Colonic mucosa (tissue), 4 donors: ENCODE measurements at regions not wholly inside any gene's neighbourhood (a gene's known extent, or its start where the extent isn't known, plus 50 kb on each side); places are given as distances from the start of the nearest gene placed in this dataset.
A peak's percentile ranks its signal among the peaks of the same experiment; 100 is the strongest.

Experiments
- DNase-seq: peaks from one replicate; pipeline ENCODE4 v3.0.0-alpha.2; 2020
- H3K27ac ChIP-seq: fragments of 200-600 bp; one replicate; pipeline ENCODE4 v1.8.0; 2021
- H3K27me3 ChIP-seq: fragments of 200-600 bp; one replicate; pipeline ENCODE4 v1.8.0; 2021
- H3K36me3 ChIP-seq: fragments of 200-600 bp; one replicate; pipeline ENCODE4 v1.8.0; 2021
- H3K4me1 ChIP-seq: fragments of 200-600 bp; one replicate; pipeline ENCODE4 v1.8.0; 2021; ENCODE audit warnings: mild to moderate bottlenecking
- H3K4me3 ChIP-seq: fragments of 200-600 bp; one replicate; pipeline ENCODE4 v1.8.0; 2021
- H3K9ac ChIP-seq, 2 donors: one replicate each; pipeline ENCODE4 v1.7.0; 2013; ENCODE audit warnings: control low read depth in 2 of 2, low read depth in 2 of 2, low read length in 2 of 2
- H3K9me3 ChIP-seq: fragments of 200-600 bp; one replicate; pipeline ENCODE4 v1.8.0; 2021
- CTCF ChIP-seq: fragments of 200-600 bp; IDR thresholded peaks from one replicate; pipeline ENCODE4 v1.8.0; 2022; ENCODE audit warnings: antibody characterized with exemption, mild to moderate bottlenecking
- intact Hi-C: fragments of 100-400 bp; cut with DNase I; formaldehyde crosslinking; loops from one replicate; pipeline ENCODE4 v1.14.1; 2022
- donor health status: healthy.
- donor health status: DM: no; HTN: no; CAD: no.
- donor health status: DM: no; HTN: no; CAD: no.

GRCh38 chr14:30214461-30215090, 286.9 kb upstream of the PRKD1 start:
- Histone ChIP-seq H3K9ac (no peak overlapping the region), H3K4me1 (no peaks in the 10 kb centered on the region), H3K9me3 (no peaks in the 10 kb centered on the region), H3K27ac (no peak overlapping the region), H3K27me3 (no peaks in the 10 kb centered on the region), H3K4me3 (no peak overlapping the region), H3K36me3 (no peaks in the 10 kb centered on the region)
- TF ChIP-seq CTCF = peak; percentile 35
- intact Hi-C loops = loop anchor here (2.0 kb wide), 2 partner anchors 666 to 1460 kb away; no protein-coding TSS in a partner anchor
- no peak for DNase-seq

GRCh38 chr14:30218907-30219306, 291.3 kb upstream of the PRKD1 start:
- no peaks in the 10 kb centered on the region for H3K27me3 ChIP-seq
- TF ChIP-seq CTCF = no peak
- no peak overlapping the region for H3K9ac ChIP-seq
- H3K4me3 ChIP-seq = no peak overlapping the region
- H3K4me1 ChIP-seq = no peaks in the 10 kb centered on the region
- H3K27ac ChIP-seq = no peak overlapping the region
- no peaks in the 10 kb centered on the region for H3K9me3 ChIP-seq
- no peak for DNase-seq
- intact Hi-C loops = no loop called here
- no peaks in the 10 kb centered on the region for H3K36me3 ChIP-seq

GRCh38 chr14:30221546-30221945, 293.9 kb upstream of the PRKD1 start:
- Histone ChIP-seq H3K36me3 (no peaks in the 10 kb centered on the region), H3K27ac (no peak overlapping the region), H3K4me1 (no peaks in the 10 kb centered on the region), H3K4me3 (no peak overlapping the region), H3K9me3 (no peaks in the 10 kb centered on the region), H3K9ac (no peak overlapping the region), H3K27me3 (no peaks in the 10 kb centered on the region)
- TF ChIP-seq CTCF = no peak
- intact Hi-C loops = no loop called here
- no peak for DNase-seq

GRCh38 chr14:30223385-30223785, 295.7 kb upstream of the PRKD1 start:
- no peaks in the 10 kb centered on the region for H3K9me3 ChIP-seq
- H3K27ac ChIP-seq = no peak overlapping the region
- intact Hi-C loops = no loop called here
- H3K27me3 ChIP-seq = no peaks in the 10 kb centered on the region
- no peaks in the 10 kb centered on the region for H3K36me3 ChIP-seq
- DNase-seq = peak; percentile 39
- TF ChIP-seq CTCF = no peak
- no peak overlapping the region for H3K4me3 ChIP-seq
- no peak overlapping the region for H3K9ac ChIP-seq
- no peaks in the 10 kb centered on the region for H3K4me1 ChIP-seq

GRCh38 chr14:30223966-30224365, 296.3 kb upstream of the PRKD1 start:
- no peak overlapping the region for H3K4me3 ChIP-seq

More at GRCh38 chr14:30223966-30224365, 296.3 kb upstream of the PRKD1 start:
- H3K9ac ChIP-seq = no peak overlapping the region
- no peaks in the 10 kb centered on the region for H3K36me3 ChIP-seq
- intact Hi-C loops = no loop called here
- H3K27ac ChIP-seq = no peak overlapping the region
- H3K27me3 ChIP-seq = no peaks in the 10 kb centered on the region
- H3K9me3 ChIP-seq = no peaks in the 10 kb centered on the region
- no peaks in the 10 kb centered on the region for H3K4me1 ChIP-seq
- no peak for TF ChIP-seq CTCF
- DNase-seq = no peak
